Mucosa of stomach (tissue), 1 donor: ENCODE measurements at regions not wholly inside any gene's neighbourhood (a gene's known extent, or its start where the extent isn't known, plus 50 kb on each side); places are given as distances from the start of the nearest gene placed in this dataset.
"Not testable (repeated sequence)": the region's sequence is repeated elsewhere in the genome, so short reads cannot be mapped to it uniquely, and the experiment has no call there.

ENCODE experiments used
- H3K27me3 ChIP-seq: one replicate; pipeline ENCODE4 v1.7.0; 2013; ENCODE audit warnings: mild to moderate bottlenecking, low read length; ENCODE audit not compliant: control insufficient read depth, insufficient read depth
- H3K36me3 ChIP-seq: one replicate; pipeline ENCODE4 v1.7.0; 2013; ENCODE audit warnings: low read length; ENCODE audit not compliant: control insufficient read depth, insufficient read depth
- H3K4me1 ChIP-seq: one replicate; pipeline ENCODE4 v1.7.0; 2013; ENCODE audit warnings: mild to moderate bottlenecking, low read length; ENCODE audit not compliant: control insufficient read depth, insufficient read depth
- H3K4me3 ChIP-seq: one replicate; pipeline ENCODE4 v1.7.0; 2013; ENCODE audit warnings: low read length
- H3K9ac ChIP-seq: one replicate; pipeline ENCODE4 v1.7.0; 2013; ENCODE audit warnings: mild to moderate bottlenecking, low read length, moderate library complexity
- H3K9me3 ChIP-seq: one replicate; pipeline ENCODE4 v1.7.0; 2013; ENCODE audit warnings: mild to moderate bottlenecking, low read length, moderate library complexity; ENCODE audit not compliant: control insufficient read depth
- donor health status: Pancreatic carcinoma.

- no peak overlapping the region for H3K4me3 ChIP-seq
- no peaks in the 10 kb centered on the region for H3K36me3 ChIP-seq
- no peaks in the 10 kb centered on the region for H3K27me3 ChIP-seq
- H3K9me3 ChIP-seq: no peaks in the 10 kb centered on the region
- no peaks in the 10 kb centered on the region for H3K4me1 ChIP-seq
- no peak overlapping the region for H3K9ac ChIP-seq
These were observed 1555.2 kb upstream of the FLRT2 start for GRCh38 chr14:83974647-83975163.

- H3K4me3 ChIP-seq: no peak overlapping the region
- no peaks in the 10 kb centered on the region for H3K4me1 ChIP-seq
- H3K9ac ChIP-seq: no peak overlapping the region
- H3K9me3 ChIP-seq: no peaks in the 10 kb centered on the region
- H3K36me3 ChIP-seq: no peaks in the 10 kb centered on the region
- H3K27me3 ChIP-seq: no peaks in the 10 kb centered on the region
These were observed 1554.5 kb upstream of the FLRT2 start for GRCh38 chr14:83975435-83975834.

GRCh38 chr14:83975841-83976770 is 1553.8 kb upstream of the FLRT2 start:
- H3K27me3 ChIP-seq: no peaks in the 10 kb centered on the region
- H3K4me3 ChIP-seq: no peak overlapping the region
- H3K9ac ChIP-seq: no peak overlapping the region
- H3K9me3 ChIP-seq: no peaks in the 10 kb centered on the region
- H3K36me3 ChIP-seq: no peaks in the 10 kb centered on the region
- no peaks in the 10 kb centered on the region for H3K4me1 ChIP-seq

- no peaks in the 10 kb centered on the region for H3K27me3 ChIP-seq
These were observed 1552.4 kb upstream of the FLRT2 start for GRCh38 chr14:83977583-83977982.

GRCh38 chr14:83981676-83982258 is 1548.2 kb upstream of the FLRT2 start:
- not testable (repeated sequence) for H3K36me3 ChIP-seq, H3K27me3 ChIP-seq, H3K4me3 ChIP-seq, H3K9ac ChIP-seq, H3K9me3 ChIP-seq, H3K4me1 ChIP-seq

More at GRCh38 chr14:83977583-83977982, 1552.4 kb upstream of the FLRT2 start:
- Histone ChIP-seq H3K36me3 (no peaks in the 10 kb centered on the region), H3K4me3 (no peak overlapping the region), H3K4me1 (no peaks in the 10 kb centered on the region), H3K9ac (no peak overlapping the region), H3K9me3 (no peaks in the 10 kb centered on the region)

- Histone ChIP-seq H3K9ac (no peak overlapping the region), H3K36me3 (no peaks in the 10 kb centered on the region), H3K9me3 (no peaks in the 10 kb centered on the region), H3K4me1 (no peaks in the 10 kb centered on the region), H3K4me3 (no peak overlapping the region), H3K27me3 (no peaks in the 10 kb centered on the region)
These were observed 1541.7 kb upstream of the FLRT2 start for GRCh38 chr14:83988275-83988674.

GRCh38 chr14:83991666-83992065 is 1538.3 kb upstream of the FLRT2 start:
- Histone ChIP-seq H3K9ac (no peak overlapping the region), H3K4me1 (no peaks in the 10 kb centered on the region)

GRCh38 chr14:83992857-83993256 is 1537.1 kb upstream of the FLRT2 start:
- H3K9me3 ChIP-seq: no peaks in the 10 kb centered on the region
- H3K27me3 ChIP-seq: no peaks in the 10 kb centered on the region
- no peaks in the 10 kb centered on the region for H3K36me3 ChIP-seq
- H3K4me3 ChIP-seq: no peak overlapping the region
- H3K4me1 ChIP-seq: no peaks in the 10 kb centered on the region
- H3K9ac ChIP-seq: no peak overlapping the region

More at GRCh38 chr14:83991666-83992065, 1538.3 kb upstream of the FLRT2 start:
- no peak overlapping the region for H3K4me3 ChIP-seq
- no peaks in the 10 kb centered on the region for H3K36me3 ChIP-seq
- no peaks in the 10 kb centered on the region for H3K9me3 ChIP-seq
- H3K27me3 ChIP-seq: no peaks in the 10 kb centered on the region

- no peaks in the 10 kb centered on the region for H3K27me3 ChIP-seq
- H3K4me1 ChIP-seq: no peaks in the 10 kb centered on the region
- H3K36me3 ChIP-seq: no peaks in the 10 kb centered on the region
- H3K4me3 ChIP-seq: no peak overlapping the region
- no peaks in the 10 kb centered on the region for H3K9me3 ChIP-seq
- no peak overlapping the region for H3K9ac ChIP-seq
These were observed 1536.4 kb upstream of the FLRT2 start for GRCh38 chr14:83993545-83993944.

- Histone ChIP-seq H3K4me1 (no peaks in the 10 kb centered on the region), H3K9me3 (no peaks in the 10 kb centered on the region), H3K9ac (no peak overlapping the region), H3K27me3 (no peaks in the 10 kb centered on the region), H3K4me3 (no peak overlapping the region), H3K36me3 (no peaks in the 10 kb centered on the region)
These were observed 1535.9 kb upstream of the FLRT2 start for GRCh38 chr14:83994020-83994419.

GRCh38 chr14:84001023-84001422 is 1528.9 kb upstream of the FLRT2 start:
- Histone ChIP-seq H3K27me3 (no peaks in the 10 kb centered on the region), H3K4me3 (no peak overlapping the region), H3K9ac (no peak overlapping the region), H3K9me3 (no peaks in the 10 kb centered on the region), H3K36me3 (no peaks in the 10 kb centered on the region), H3K4me1 (no peaks in the 10 kb centered on the region)

GRCh38 chr14:84003346-84003745 is 1526.6 kb upstream of the FLRT2 start:
- no peak overlapping the region for H3K4me3 ChIP-seq
- H3K9me3 ChIP-seq: no peaks in the 10 kb centered on the region
- H3K4me1 ChIP-seq: no peaks in the 10 kb centered on the region
- H3K9ac ChIP-seq: no peak overlapping the region
- no peaks in the 10 kb centered on the region for H3K27me3 ChIP-seq
- no peaks in the 10 kb centered on the region for H3K36me3 ChIP-seq
